Fibroblast of lung (primary cell): ENCODE measurements at regions not wholly inside any gene's neighbourhood (a gene's known extent, or its start where the extent isn't known, plus 50 kb on each side); places are given as distances from the start of the nearest gene placed in this dataset.
"Not testable (repeated sequence)": the region's sequence is repeated elsewhere in the genome, so short reads cannot be mapped to it uniquely, and the experiment has no call there.

Experiments used
- DNase-seq, 2 donors: peaks; one replicate each; pipeline versions ENCODE4 v3.0.0 to v3.0.0-alpha.2; 2010; ENCODE audit warnings: low read depth in 2 of 2
- H2AFZ ChIP-seq: 2 replicates; pipeline ENCODE4 v1.5.1; 2012; ENCODE audit warnings: low read length, control low read depth, inconsistent platforms
- H3K27ac ChIP-seq: 2 replicates; pipeline ENCODE4 v1.5.1; 2011; ENCODE audit warnings: low read length, control low read depth; ENCODE audit not compliant: insufficient read depth
- H3K27me3 ChIP-seq: 2 replicates; pipeline ENCODE4 v1.5.1; 2011; ENCODE audit warnings: mild to moderate bottlenecking, low read length; ENCODE audit not compliant: control insufficient read depth, insufficient read depth
- H3K36me3 ChIP-seq: 2 replicates; pipeline ENCODE4 v1.5.1; 2011; ENCODE audit warnings: low read length; ENCODE audit not compliant: control insufficient read depth, insufficient read depth
- H3K4me1 ChIP-seq: 2 replicates; pipeline ENCODE4 v1.5.1; 2011; ENCODE audit warnings: low read length; ENCODE audit not compliant: control insufficient read depth, insufficient read depth; ENCODE audit errors: extremely low read depth
- H3K4me2 ChIP-seq: 2 replicates; pipeline ENCODE4 v1.5.1; 2011; ENCODE audit warnings: low read length, control low read depth; ENCODE audit not compliant: insufficient read depth; ENCODE audit errors: extremely low read depth
- H3K4me3 ChIP-seq, 4 experiments: fragments of 200-600 bp in 1 of 4; sonication (generic) in 1 of 4; replicated peaks in 1 of 4; 2 replicates each; pipeline ENCODE4 v1.5.1; 2011 to 2016; ENCODE audit warnings: low read length in 4 of 4, low read depth in 3 of 4, mild to moderate bottlenecking in 3 of 4, control low read depth in 2 of 4, inconsistent platforms in 1 of 4, mixed read lengths in 1 of 4; ENCODE audit not compliant: insufficient read depth in 1 of 4; ENCODE audit errors: control extremely low read depth in 1 of 4
- H3K79me2 ChIP-seq: 2 replicates; pipeline ENCODE4 v1.5.1; 2012; ENCODE audit warnings: mild to moderate bottlenecking, low read length, inconsistent platforms; ENCODE audit not compliant: control insufficient read depth, insufficient read depth
- H3K9ac ChIP-seq: 2 replicates; pipeline ENCODE4 v1.5.1; 2011; ENCODE audit warnings: mild to moderate bottlenecking, low read length, control low read depth; ENCODE audit not compliant: insufficient read depth
- H3K9me3 ChIP-seq: 2 replicates; pipeline ENCODE4 v1.5.1; 2012; ENCODE audit warnings: low read depth, low read length; ENCODE audit not compliant: control insufficient read depth, insufficient read depth
- H4K20me1 ChIP-seq: 2 replicates; pipeline ENCODE4 v1.5.1; 2011; ENCODE audit warnings: low read length; ENCODE audit not compliant: control insufficient read depth, insufficient read depth; ENCODE audit errors: extremely low read depth
- CTCF ChIP-seq, 2 donors: IDR thresholded peaks in 1 of 2; conservative IDR thresholded peaks in 1 of 2; 1 replicate in 1 of 2; 2 replicates in 1 of 2; pipeline ENCODE4 v1.5.1; 2011 to 2012; ENCODE audit warnings: low read length in 2 of 2, control low read depth in 1 of 2, inconsistent platforms in 1 of 2, low read depth in 1 of 2, mild to moderate bottlenecking in 1 of 2
- EZH2 ChIP-seq: IDR thresholded peaks from 2 replicates; pipeline ENCODE4 v1.5.1; 2012; ENCODE audit warnings: low read length, control low read depth, mild to moderate bottlenecking; ENCODE audit errors: missing control alignments

- Histone ChIP-seq H3K36me3 (no peaks in the 10 kb centered on the region), H3K27ac (no peak overlapping the region), H3K4me2 (no peak overlapping the region), H4K20me1 (no peaks in the 10 kb centered on the region), H3K9me3 (no peaks in the 10 kb centered on the region), H3K27me3 (no peaks in the 10 kb centered on the region), H2AFZ (no peak overlapping the region), H3K9ac (no peak overlapping the region), H3K4me1 (no peaks in the 10 kb centered on the region), H3K4me3 (no peak overlapping the region), H3K79me2 (no peaks in the 10 kb centered on the region)
- TF ChIP-seq EZH2: no peak
- no peak for TF ChIP-seq CTCF (conservative IDR thresholded peaks at IDR 0.05 in 1 of 2, IDR thresholded peaks at IDR 0.05 in 1 of 2; ENCODE audit: low read depth in 1 of 2, low read length in 2 of 2)
- peak in 1 of 2 donors; percentile 7 for DNase-seq
Measured at GRCh38 chr10:27372095-27372494, 131.5 kb upstream of the ACBD5 start.

- H2AFZ ChIP-seq, H3K36me3 ChIP-seq, DNase-seq, H3K4me2 ChIP-seq, H3K79me2 ChIP-seq, H3K27ac ChIP-seq, H3K27me3 ChIP-seq, H4K20me1 ChIP-seq, H3K4me3 ChIP-seq, H3K9ac ChIP-seq, H3K9me3 ChIP-seq, H3K4me1 ChIP-seq: not testable (repeated sequence)
Measured at GRCh38 chr10:27371375-27371774, 130.8 kb upstream of the ACBD5 start.

DNA sequence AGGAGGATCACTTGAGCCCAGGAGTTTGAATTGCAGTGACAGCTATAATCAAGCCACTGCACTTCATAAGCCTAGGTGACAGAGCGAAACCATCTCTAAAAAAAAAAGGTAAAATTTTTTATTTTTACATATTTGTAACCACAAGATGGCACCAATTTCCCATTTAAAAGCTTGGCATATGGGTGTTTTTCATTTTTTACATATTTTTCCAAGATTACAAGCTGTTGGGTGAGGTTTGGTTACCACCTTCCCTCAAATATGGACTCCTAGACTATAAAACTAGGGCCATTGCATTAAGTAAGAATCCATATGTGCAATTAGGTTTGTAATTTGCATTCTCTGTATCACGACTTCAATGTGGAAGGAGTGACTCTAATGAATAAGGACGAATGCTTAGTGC is 129.3 kb upstream of the ACBD5 start:
- no peak overlapping the region for H3K9ac ChIP-seq
- no peaks in the 10 kb centered on the region for H4K20me1 ChIP-seq
- no peak overlapping the region for H3K4me3 ChIP-seq
- H3K9me3 ChIP-seq: no peaks in the 10 kb centered on the region
- H3K4me2 ChIP-seq: no peak overlapping the region
- TF ChIP-seq CTCF (conservative IDR thresholded peaks at IDR 0.05 in 1 of 2, IDR thresholded peaks at IDR 0.05 in 1 of 2; ENCODE audit: low read depth in 1 of 2, low read length in 2 of 2): peak in 1 of 2 donors; percentile 15
- TF ChIP-seq EZH2: no peak
- no peaks in the 10 kb centered on the region for H3K27me3 ChIP-seq
- DNase-seq: peak in 1 of 2 donors; percentile 15
- no peak overlapping the region for H3K27ac ChIP-seq
- no peaks in the 10 kb centered on the region for H3K36me3 ChIP-seq
- H2AFZ ChIP-seq: no peak overlapping the region
- H3K79me2 ChIP-seq: no peaks in the 10 kb centered on the region
- no peaks in the 10 kb centered on the region for H3K4me1 ChIP-seq
